Peyer's patch (tissue), 4 donors: ENCODE measurements at regions not wholly inside any gene's neighbourhood (a gene's known extent, or its start where the extent isn't known, plus 50 kb on each side); places are given as distances from the start of the nearest gene placed in this dataset.

Source experiments
- DNase-seq, 3 donors: peaks; one replicate each; pipeline ENCODE4 v3.0.0-alpha.2; 2017 to 2019
- H3K27ac ChIP-seq, 4 donors: fragments of 200-600 bp; sonication (generic); one replicate each; pipeline ENCODE4 v1.5.1; 2016 to 2019
- H3K27me3 ChIP-seq, 2 donors: fragments of 200-600 bp; sonication (generic); one replicate each; pipeline ENCODE4 v1.5.1; 2019
- H3K36me3 ChIP-seq, 3 donors: fragments of 200-600 bp; sonication (generic); one replicate each; pipeline ENCODE4 v1.5.1; 2016 to 2019
- H3K4me1 ChIP-seq, 4 donors: fragments of 200-600 bp; sonication (generic); one replicate each; pipeline ENCODE4 v1.5.1; 2016 to 2019
- H3K4me3 ChIP-seq, 4 donors: fragments of 200-600 bp; sonication (generic); 1 replicate in 3 of 4; 2 replicates in 1 of 4; pipeline ENCODE4 v1.5.1; 2016 to 2019; ENCODE audit warnings: mild to moderate bottlenecking in 1 of 4
- H3K9me3 ChIP-seq, 4 donors: fragments of 200-600 bp; sonication (generic); one replicate each; pipeline ENCODE4 v1.5.1; 2016 to 2019; ENCODE audit warnings: mild to moderate bottlenecking in 1 of 4
- POLR2A ChIP-seq, 2 donors: fragments of 450-650 bp; IDR thresholded peaks; one replicate each; pipeline ENCODE4 v1.5.1; 2017; ENCODE audit warnings: antibody characterized with exemption in 2 of 2, mild to moderate bottlenecking in 2 of 2, moderate library complexity in 2 of 2
- TF ChIP-seq, protein P1 (sequence below), 6 experiments: fragments of 450-650 bp in 4 of 6; fragments of 200-600 bp in 2 of 6; sonication (generic) in 1 of 6; IDR thresholded peaks; one replicate each; pipeline ENCODE4 v1.5.1; 2017 to 2019; ENCODE audit warnings: antibody characterized with exemption in 6 of 6, mild to moderate bottlenecking in 3 of 6, moderate library complexity in 1 of 6

DNA sequence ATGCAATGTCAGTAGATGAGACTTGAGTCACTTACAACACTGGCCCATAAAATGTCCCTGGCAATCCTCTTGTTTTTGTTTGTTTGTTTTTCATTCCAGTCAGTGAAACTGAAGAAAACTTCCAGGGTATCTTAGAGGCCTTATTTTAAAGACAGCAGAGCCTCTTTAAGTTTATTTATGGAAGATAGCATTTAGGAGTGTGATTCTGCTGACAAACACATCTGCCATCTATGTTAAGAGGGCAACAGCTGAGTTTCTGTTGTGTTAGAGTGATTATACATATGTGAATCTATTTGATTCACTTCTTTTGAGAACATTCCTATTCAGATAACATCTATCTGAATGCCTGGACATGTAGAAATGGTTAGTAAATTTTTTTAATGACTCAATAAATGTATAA lies 812.6 kb downstream of the TENT5A start:
- Histone ChIP-seq H3K27me3 (no peaks in the 10 kb centered on the region), H3K36me3 (no peaks in the 10 kb centered on the region), H3K4me3 (no peak overlapping the region), H3K4me1 (no peaks in the 10 kb centered on the region), H3K27ac (no peak overlapping the region), H3K9me3 (no peaks in the 10 kb centered on the region)
- no peak for DNase-seq
- TF ChIP-seq, protein P1, sequence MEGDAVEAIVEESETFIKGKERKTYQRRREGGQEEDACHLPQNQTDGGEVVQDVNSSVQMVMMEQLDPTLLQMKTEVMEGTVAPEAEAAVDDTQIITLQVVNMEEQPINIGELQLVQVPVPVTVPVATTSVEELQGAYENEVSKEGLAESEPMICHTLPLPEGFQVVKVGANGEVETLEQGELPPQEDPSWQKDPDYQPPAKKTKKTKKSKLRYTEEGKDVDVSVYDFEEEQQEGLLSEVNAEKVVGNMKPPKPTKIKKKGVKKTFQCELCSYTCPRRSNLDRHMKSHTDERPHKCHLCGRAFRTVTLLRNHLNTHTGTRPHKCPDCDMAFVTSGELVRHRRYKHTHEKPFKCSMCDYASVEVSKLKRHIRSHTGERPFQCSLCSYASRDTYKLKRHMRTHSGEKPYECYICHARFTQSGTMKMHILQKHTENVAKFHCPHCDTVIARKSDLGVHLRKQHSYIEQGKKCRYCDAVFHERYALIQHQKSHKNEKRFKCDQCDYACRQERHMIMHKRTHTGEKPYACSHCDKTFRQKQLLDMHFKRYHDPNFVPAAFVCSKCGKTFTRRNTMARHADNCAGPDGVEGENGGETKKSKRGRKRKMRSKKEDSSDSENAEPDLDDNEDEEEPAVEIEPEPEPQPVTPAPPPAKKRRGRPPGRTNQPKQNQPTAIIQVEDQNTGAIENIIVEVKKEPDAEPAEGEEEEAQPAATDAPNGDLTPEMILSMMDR (IDR thresholded peaks at IDR 0.05), result no peak
- TF ChIP-seq POLR2A (IDR thresholded peaks at IDR 0.05), result no peak

DNA sequence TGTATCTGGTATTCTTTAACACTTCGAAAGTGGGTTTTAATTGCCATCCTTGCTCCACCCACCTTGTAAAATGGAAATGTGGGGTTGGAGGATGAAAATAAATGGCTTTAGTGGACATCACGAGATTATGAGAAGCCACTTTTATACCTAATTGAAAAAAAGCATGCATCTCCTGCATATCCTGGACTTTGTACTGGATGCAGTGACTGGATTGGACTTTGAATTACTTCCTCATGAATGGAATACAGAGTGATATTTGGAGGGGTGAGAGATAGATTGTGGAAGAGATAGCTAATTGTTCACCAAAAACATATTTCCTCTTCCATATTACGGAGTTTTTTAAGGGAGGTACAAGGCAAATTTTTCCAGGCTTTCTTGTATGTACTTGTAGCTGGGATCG lies 813.0 kb downstream of the TENT5A start:
- Histone ChIP-seq H3K36me3 (no peaks in the 10 kb centered on the region), H3K27me3 (no peaks in the 10 kb centered on the region), H3K4me1 (no peaks in the 10 kb centered on the region), H3K27ac (no peak overlapping the region), H3K9me3 (no peaks in the 10 kb centered on the region), H3K4me3 (no peak overlapping the region)
- no peak for TF ChIP-seq POLR2A (IDR thresholded peaks at IDR 0.05)
- TF ChIP-seq, protein P1 (IDR thresholded peaks at IDR 0.05), result no peak
- no peak for DNase-seq

DNA sequence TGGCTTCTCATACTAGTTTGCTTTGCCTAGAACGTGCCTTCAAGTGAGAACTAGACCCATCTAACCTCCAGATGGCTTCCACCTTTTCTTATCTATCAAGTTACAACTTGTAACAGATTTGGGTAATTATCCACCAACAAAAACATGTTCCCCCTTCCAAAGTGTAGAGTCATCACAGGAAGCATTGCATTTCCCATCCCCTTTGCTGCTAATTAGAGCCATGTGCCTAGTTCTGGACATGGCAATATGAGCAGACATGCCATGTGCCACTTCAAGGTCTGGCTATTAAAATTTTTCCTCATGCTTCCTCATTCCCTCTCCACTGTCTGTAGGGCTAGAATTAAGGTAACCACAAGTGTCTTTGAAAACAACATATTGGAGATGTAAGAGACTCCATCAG lies 814.4 kb downstream of the TENT5A start:
- TF ChIP-seq, protein P1 (IDR thresholded peaks at IDR 0.05), result no peak
- TF ChIP-seq POLR2A (IDR thresholded peaks at IDR 0.05), result no peak
- DNase-seq, result no peak
- Histone ChIP-seq H3K27ac (no peak overlapping the region), H3K4me1 (no peaks in the 10 kb centered on the region), H3K27me3 (no peaks in the 10 kb centered on the region), H3K36me3 (no peaks in the 10 kb centered on the region), H3K9me3 (no peaks in the 10 kb centered on the region), H3K4me3 (no peak overlapping the region)

DNA sequence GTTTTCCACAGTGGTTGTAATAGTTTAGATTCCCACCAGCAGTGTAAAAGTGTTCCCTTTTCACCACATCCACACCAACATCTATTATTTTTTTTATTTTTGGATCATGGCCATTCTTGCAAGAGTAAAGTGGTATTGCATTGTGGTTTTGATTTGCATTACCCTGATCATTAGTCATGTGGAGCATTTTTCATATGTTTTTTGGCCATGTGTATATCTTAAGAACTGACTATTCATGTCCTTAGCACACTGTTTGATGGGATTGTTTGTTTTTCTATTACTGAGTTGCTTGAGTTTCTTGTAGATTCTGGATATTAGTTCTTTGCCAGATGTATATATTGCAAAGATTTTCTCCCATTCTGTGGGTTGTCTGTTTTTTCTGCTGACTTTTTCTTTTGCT lies 820.1 kb downstream of the TENT5A start:
- Histone ChIP-seq H3K27ac (no peak overlapping the region), H3K4me1 (no peaks in the 10 kb centered on the region), H3K27me3 (no peaks in the 10 kb centered on the region), H3K36me3 (no peaks in the 10 kb centered on the region), H3K9me3 (no peaks in the 10 kb centered on the region), H3K4me3 (no peak overlapping the region)
- TF ChIP-seq POLR2A (IDR thresholded peaks at IDR 0.05), result no peak
- TF ChIP-seq, protein P1 (IDR thresholded peaks at IDR 0.05), result no peak
- no peak for DNase-seq

DNA sequence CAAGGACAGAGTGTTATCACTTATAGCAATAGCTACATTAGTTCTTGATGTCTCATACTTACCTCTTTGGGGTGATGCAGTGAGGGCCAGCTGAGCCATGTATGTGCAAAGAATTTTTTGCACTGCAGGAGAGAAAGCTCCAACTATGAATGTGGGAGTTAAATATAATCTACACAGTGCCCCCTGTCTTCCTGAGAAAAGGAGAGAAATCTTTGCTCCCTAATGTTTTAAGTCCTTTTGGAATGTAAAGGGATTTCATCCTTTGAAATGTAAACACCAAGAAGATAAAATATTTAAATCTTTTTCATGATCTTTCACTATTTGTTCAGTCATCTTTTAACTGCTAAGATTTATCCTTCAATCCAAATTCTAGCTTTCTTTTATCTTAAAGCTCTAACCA lies 822.1 kb downstream of the TENT5A start:
- H3K27ac ChIP-seq, result no peak overlapping the region
- TF ChIP-seq POLR2A (IDR thresholded peaks at IDR 0.05), result no peak
- TF ChIP-seq, protein P1 (IDR thresholded peaks at IDR 0.05), result no peak

DNA sequence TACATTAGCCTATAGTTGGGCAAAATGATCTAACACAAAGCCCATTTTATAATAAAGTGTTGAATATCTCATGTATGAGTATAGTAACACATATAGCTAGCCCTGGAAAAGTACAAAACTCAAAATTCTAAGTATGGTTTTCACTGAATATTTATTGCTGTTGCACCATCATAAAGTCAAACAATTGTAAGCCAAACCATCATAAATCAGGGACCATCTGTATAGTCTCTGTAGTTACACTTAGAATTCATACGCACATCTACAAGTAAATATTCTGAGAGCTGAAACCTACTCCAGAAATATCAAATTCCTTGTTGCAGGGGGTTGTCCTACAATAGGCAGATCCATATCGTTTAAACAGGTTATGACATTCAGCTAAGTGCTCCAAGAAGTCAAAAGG lies 817.3 kb downstream of the BCKDHB start:
- H3K27ac ChIP-seq, result no peak overlapping the region
- no peak overlapping the region for H3K4me3 ChIP-seq
- no peaks in the 10 kb centered on the region for H3K9me3 ChIP-seq
- no peaks in the 10 kb centered on the region for H3K36me3 ChIP-seq
- no peaks in the 10 kb centered on the region for H3K4me1 ChIP-seq
- DNase-seq, result no peak
- H3K27me3 ChIP-seq, result no peaks in the 10 kb centered on the region
- TF ChIP-seq, protein P1 (IDR thresholded peaks at IDR 0.05), result no peak
- TF ChIP-seq POLR2A (IDR thresholded peaks at IDR 0.05), result no peak

More for the DNA sequence above, 822.1 kb downstream of the TENT5A start:
- Histone ChIP-seq H3K4me3 (no peak overlapping the region), H3K27me3 (no peaks in the 10 kb centered on the region), H3K36me3 (no peaks in the 10 kb centered on the region), H3K4me1 (no peaks in the 10 kb centered on the region), H3K9me3 (no peaks in the 10 kb centered on the region)
- DNase-seq, result no peak
